Nephron (organoid): ENCODE measurements at regions not wholly inside any gene's neighbourhood (a gene's known extent, or its start where the extent isn't known, plus 50 kb on each side); places are given as distances from the start of the nearest gene placed in this dataset.
"Not testable (repeated sequence)": the region's sequence is repeated elsewhere in the genome, so short reads cannot be mapped to it uniquely, and the experiment has no call there.

Experiments
- H3K27ac Mint-ChIP-seq, 3 experiments: 2 replicates each; pipeline ENCODE4 v1.8.0; 2020; ENCODE audit warnings: mixed read lengths in 3 of 3, mild to moderate bottlenecking in 2 of 3, moderate library complexity in 1 of 3
- H3K27me3 Mint-ChIP-seq: 2 replicates; pipeline ENCODE4 v1.8.0; 2021; ENCODE audit warnings: low read depth, mild to moderate bottlenecking, moderate library complexity, mixed read lengths
- H3K36me3 Mint-ChIP-seq: 2 replicates; pipeline ENCODE4 v1.8.0; 2020; ENCODE audit warnings: low read depth, mixed read lengths
- H3K4me1 Mint-ChIP-seq: 2 replicates; pipeline ENCODE4 v1.8.0; 2020; ENCODE audit warnings: mixed read lengths
- H3K4me3 Mint-ChIP-seq, 3 experiments: 2 replicates each; pipeline ENCODE4 v1.8.0; 2020; ENCODE audit warnings: mild to moderate bottlenecking in 3 of 3, mixed read lengths in 3 of 3, moderate library complexity in 2 of 3
- H3K9me3 Mint-ChIP-seq: 2 replicates; pipeline ENCODE4 v1.8.0; 2020; ENCODE audit warnings: mixed read lengths
- TF ChIP-seq, protein P1 (sequence below), 3 experiments: fragments of 200-600 bp; sonication (generic); IDR thresholded peaks; one replicate each; pipeline ENCODE4 v1.5.0; 2021; ENCODE audit warnings: antibody characterized with exemption in 3 of 3; ENCODE audit not compliant: unreplicated experiment in 3 of 3

GRCh38 chr4:12389604-12390003 lies 960.9 kb upstream of the HS3ST1 start:
- Mint-ChIP-seq H3K27me3 (no peaks in the 10 kb centered on the region), H3K27ac (no peak overlapping the region), H3K4me3 (no peak overlapping the region), H3K4me1 (no peaks in the 10 kb centered on the region), H3K36me3 (no peaks in the 10 kb centered on the region), H3K9me3 (no peaks in the 10 kb centered on the region)
- TF ChIP-seq, protein P1, sequence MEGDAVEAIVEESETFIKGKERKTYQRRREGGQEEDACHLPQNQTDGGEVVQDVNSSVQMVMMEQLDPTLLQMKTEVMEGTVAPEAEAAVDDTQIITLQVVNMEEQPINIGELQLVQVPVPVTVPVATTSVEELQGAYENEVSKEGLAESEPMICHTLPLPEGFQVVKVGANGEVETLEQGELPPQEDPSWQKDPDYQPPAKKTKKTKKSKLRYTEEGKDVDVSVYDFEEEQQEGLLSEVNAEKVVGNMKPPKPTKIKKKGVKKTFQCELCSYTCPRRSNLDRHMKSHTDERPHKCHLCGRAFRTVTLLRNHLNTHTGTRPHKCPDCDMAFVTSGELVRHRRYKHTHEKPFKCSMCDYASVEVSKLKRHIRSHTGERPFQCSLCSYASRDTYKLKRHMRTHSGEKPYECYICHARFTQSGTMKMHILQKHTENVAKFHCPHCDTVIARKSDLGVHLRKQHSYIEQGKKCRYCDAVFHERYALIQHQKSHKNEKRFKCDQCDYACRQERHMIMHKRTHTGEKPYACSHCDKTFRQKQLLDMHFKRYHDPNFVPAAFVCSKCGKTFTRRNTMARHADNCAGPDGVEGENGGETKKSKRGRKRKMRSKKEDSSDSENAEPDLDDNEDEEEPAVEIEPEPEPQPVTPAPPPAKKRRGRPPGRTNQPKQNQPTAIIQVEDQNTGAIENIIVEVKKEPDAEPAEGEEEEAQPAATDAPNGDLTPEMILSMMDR (IDR thresholded peaks at IDR 0.05; ENCODE audit: unreplicated experiment in 3 of 3), result no peak

GRCh38 chr4:12382567-12382966 lies 953.9 kb upstream of the HS3ST1 start:
- Mint-ChIP-seq H3K27me3 (no peaks in the 10 kb centered on the region), H3K36me3 (no peaks in the 10 kb centered on the region), H3K4me1 (no peaks in the 10 kb centered on the region), H3K9me3 (peaks cover 8% of the 10 kb centered on the region), H3K27ac (no peak overlapping the region), H3K4me3 (no peak overlapping the region)
- TF ChIP-seq, protein P1 (IDR thresholded peaks at IDR 0.05; ENCODE audit: unreplicated experiment in 3 of 3), result no peak

DNA sequence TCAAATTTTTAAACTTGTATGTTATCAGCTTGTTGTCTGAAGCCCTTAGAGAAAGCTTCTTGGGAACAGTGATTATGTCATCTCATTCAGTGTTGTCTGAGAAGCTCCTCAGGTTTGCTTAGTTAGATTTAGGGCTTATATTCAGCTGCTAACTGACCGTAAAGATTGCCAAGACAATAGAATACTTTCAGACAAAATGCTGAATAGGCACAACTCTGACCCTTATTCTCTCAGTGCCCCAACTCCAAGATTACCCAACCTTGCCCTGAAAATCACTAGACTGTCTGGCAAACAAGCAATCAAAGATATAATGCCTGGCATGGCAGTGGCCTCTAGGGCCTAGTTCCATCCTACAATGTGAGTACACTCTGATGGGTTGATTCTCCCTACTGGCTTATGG lies 950.5 kb upstream of the HS3ST1 start:
- H3K4me1 Mint-ChIP-seq, result no peaks in the 10 kb centered on the region
- H3K36me3 Mint-ChIP-seq, result no peaks in the 10 kb centered on the region
- no peaks in the 10 kb centered on the region for H3K27me3 Mint-ChIP-seq
- H3K27ac Mint-ChIP-seq, result no peak overlapping the region
- TF ChIP-seq, protein P1 (IDR thresholded peaks at IDR 0.05; ENCODE audit: unreplicated experiment in 3 of 3), result no peak
- peaks cover 8% of the 10 kb centered on the region for H3K9me3 Mint-ChIP-seq
- H3K4me3 Mint-ChIP-seq, result no peak overlapping the region

DNA sequence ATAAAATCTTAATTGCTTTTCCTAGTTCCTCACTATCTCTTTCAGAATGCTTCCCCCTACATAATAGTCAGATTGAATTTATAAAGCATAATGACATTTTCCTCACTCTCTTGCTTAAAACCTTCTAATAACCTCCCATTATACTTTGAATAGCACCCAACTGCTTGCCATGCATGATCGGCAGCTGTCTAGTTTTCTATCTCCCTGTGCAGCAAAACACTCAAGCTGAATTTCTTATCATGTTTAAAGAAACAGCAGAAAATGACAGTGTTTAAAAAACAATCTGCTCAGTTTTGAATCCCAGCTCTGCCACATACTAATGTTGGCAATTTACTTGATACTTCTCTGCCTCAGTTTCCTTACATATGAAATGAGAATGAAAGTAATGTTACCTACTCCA lies 947.1 kb upstream of the HS3ST1 start:
- Mint-ChIP-seq H3K36me3 (no peaks in the 10 kb centered on the region), H3K27ac (no peak overlapping the region), H3K27me3 (no peaks in the 10 kb centered on the region), H3K4me1 (no peaks in the 10 kb centered on the region), H3K4me3 (no peak overlapping the region), H3K9me3 (no peaks in the 10 kb centered on the region)
- TF ChIP-seq, protein P1 (IDR thresholded peaks at IDR 0.05; ENCODE audit: unreplicated experiment in 3 of 3), result no peak

- H3K36me3 Mint-ChIP-seq, H3K4me1 Mint-ChIP-seq, H3K9me3 Mint-ChIP-seq, H3K27me3 Mint-ChIP-seq, H3K27ac Mint-ChIP-seq, H3K4me3 Mint-ChIP-seq: not testable (repeated sequence)
Measured at GRCh38 chr4:12365869-12366268, 937.2 kb upstream of the HS3ST1 start.

DNA sequence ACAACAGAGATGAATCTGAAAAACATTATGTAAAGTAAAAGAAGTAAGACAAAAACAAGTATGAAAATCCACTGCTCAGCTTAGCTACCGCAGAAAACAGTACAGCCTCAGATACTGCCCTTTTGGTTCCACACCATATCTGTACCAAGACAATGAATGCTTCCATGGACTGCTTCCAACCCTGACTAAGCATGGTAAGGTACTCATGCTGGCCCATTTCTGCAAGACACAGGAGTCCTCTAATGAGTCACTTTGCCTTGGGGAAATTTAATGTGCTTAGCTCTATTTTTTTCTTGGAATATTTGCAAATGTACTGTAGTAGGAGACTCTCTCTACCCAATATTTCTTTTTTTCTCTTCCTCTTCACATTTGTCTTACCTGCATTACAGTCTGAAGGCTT lies 931.7 kb upstream of the HS3ST1 start:
- TF ChIP-seq, protein P1 (IDR thresholded peaks at IDR 0.05; ENCODE audit: unreplicated experiment in 3 of 3), result no peak
- no peak overlapping the region for H3K4me3 Mint-ChIP-seq

More for the DNA sequence above, 931.7 kb upstream of the HS3ST1 start:
- Mint-ChIP-seq H3K36me3 (no peaks in the 10 kb centered on the region), H3K27me3 (no peaks in the 10 kb centered on the region), H3K9me3 (no peaks in the 10 kb centered on the region), H3K27ac (no peak overlapping the region), H3K4me1 (no peaks in the 10 kb centered on the region)
